GM12892 (cell line): ENCODE measurements at regions not wholly inside any gene's neighbourhood (a gene's known extent, or its start where the extent isn't known, plus 50 kb on each side); places are given as distances from the start of the nearest gene placed in this dataset.

ENCODE experiments used
- POLR2A ChIP-seq: IDR thresholded peaks from 2 replicates; pipeline ENCODE4 v1.6.1; 2011; ENCODE audit warnings: low read depth, low read length, control low read depth
- POLR2AphosphoS5 ChIP-seq: IDR thresholded peaks from 2 replicates; pipeline ENCODE4 v1.6.1; 2011; ENCODE audit warnings: low read depth, low read length, control low read depth

GRCh38 chr2:67645280-67646138 lies 248.4 kb downstream of the ETAA1 start:
- no peak for TF ChIP-seq POLR2A
- TF ChIP-seq POLR2AphosphoS5, result no peak
